ENCODE measurements at regions not wholly inside any gene's neighbourhood (a gene's known extent, or its start where the extent isn't known, plus 50 kb on each side); places are given as distances from the start of the nearest gene placed in this dataset.

DNA sequence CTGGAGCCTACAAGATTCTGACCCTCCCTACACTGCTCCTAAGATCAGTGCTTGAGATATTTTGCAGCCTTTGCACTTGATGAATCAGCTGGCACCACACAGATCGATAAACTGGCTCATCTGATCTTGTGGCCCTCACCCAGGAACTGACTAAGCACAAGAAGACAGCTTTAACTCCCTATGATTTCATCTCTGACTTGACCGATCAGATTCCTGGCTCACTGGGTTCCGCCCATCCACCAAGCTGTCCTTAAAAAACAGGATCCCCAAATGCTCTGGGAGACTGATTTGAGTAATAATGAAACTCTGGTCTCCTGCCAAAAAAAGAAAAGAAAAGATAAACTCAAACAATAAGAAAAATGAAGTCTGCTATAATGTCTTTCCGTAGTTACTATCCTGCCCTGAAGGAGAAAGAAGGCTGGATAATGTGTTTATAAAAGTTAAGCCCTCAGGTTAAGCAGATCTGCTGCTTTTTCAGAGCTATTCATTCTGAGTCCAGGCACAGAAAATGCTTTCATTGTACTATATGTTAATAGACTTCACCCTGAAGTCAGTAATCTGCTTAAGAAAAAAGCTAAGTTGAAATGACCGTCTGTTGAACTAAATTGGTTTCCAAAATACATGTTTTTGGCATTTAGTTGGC lies 795.2 kb downstream of the TRIML1 start:
- Histone ChIP-seq H3K9me3 (no peaks in the 10 kb centered on the region), H3K27ac (no peak overlapping the region), H3K36me3 (no peaks in the 10 kb centered on the region), H3K4me3 (no peak overlapping the region), H3K27me3 (no peaks in the 10 kb centered on the region), H3K4me1 (no peaks in the 10 kb centered on the region)
- DNase-seq, result no peak
- TF ChIP-seq, protein P1, sequence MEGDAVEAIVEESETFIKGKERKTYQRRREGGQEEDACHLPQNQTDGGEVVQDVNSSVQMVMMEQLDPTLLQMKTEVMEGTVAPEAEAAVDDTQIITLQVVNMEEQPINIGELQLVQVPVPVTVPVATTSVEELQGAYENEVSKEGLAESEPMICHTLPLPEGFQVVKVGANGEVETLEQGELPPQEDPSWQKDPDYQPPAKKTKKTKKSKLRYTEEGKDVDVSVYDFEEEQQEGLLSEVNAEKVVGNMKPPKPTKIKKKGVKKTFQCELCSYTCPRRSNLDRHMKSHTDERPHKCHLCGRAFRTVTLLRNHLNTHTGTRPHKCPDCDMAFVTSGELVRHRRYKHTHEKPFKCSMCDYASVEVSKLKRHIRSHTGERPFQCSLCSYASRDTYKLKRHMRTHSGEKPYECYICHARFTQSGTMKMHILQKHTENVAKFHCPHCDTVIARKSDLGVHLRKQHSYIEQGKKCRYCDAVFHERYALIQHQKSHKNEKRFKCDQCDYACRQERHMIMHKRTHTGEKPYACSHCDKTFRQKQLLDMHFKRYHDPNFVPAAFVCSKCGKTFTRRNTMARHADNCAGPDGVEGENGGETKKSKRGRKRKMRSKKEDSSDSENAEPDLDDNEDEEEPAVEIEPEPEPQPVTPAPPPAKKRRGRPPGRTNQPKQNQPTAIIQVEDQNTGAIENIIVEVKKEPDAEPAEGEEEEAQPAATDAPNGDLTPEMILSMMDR (IDR thresholded peaks at IDR 0.05), result no peak
- intact Hi-C loops (cut with DNase I; ENCODE audit: low total_unique reads), result no loop called here

DNA sequence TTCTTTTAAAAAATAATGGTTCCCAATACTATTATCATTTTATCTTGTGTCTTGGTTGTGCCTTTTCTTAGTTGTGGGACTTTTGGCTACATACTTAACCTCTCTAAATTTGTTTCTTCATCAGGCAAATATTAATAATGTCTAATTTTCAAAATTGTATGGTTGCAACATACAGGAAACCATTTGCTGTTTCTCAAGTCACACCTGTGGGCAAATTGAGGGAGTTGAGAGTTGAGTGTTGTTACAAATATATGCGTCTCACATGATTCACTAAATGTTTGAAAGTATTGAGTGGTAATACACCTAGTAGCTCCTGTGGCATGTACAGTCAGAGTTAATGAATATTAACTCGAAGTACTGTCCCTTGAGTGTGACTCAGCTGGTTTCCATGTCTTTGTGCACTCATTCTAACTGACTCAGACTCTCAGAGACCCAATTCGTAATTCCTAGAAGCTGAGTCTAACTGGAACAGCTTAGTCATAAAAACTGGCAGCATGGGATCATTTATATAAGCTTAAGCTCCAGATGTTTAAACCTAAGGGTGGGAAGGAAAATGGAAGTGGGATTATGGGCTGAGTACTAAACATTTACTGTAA lies 802.4 kb downstream of the TRIML1 start:
- no peak overlapping the region for H3K4me3 ChIP-seq
- TF ChIP-seq, protein P1 (IDR thresholded peaks at IDR 0.05), result no peak
- H3K27me3 ChIP-seq, result no peaks in the 10 kb centered on the region
- no peak overlapping the region for H3K27ac ChIP-seq
- no peaks in the 10 kb centered on the region for H3K9me3 ChIP-seq
- DNase-seq, result no peak
- H3K36me3 ChIP-seq, result no peaks in the 10 kb centered on the region
- no peaks in the 10 kb centered on the region for H3K4me1 ChIP-seq
- intact Hi-C loops (cut with DNase I; ENCODE audit: low total_unique reads), result no loop called here

DNA sequence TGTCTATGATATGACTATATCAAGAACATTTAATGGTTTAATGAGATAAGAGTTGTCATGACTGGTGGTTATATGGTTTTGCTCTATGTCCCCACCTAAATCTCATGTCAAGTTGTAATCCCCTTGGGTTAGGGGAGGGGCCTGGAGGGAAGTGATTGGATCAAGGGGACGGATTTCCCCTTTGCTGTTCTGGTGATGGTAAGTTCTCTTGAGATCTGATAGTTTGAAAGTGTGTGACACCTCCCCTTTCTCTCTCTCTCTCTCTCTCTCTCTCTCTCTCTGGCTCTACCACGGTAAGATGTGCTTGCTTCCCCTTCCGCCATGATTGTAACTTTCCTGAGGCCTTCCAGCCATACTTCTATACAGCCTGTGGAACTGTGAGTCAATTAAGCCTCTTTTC lies 803.4 kb downstream of the TRIML1 start:
- TF ChIP-seq, protein P1 (IDR thresholded peaks at IDR 0.05), result no peak
- H3K4me3 ChIP-seq, result no peak overlapping the region
- no peaks in the 10 kb centered on the region for H3K36me3 ChIP-seq
- no peaks in the 10 kb centered on the region for H3K27me3 ChIP-seq
- intact Hi-C loops (cut with DNase I; ENCODE audit: low total_unique reads), result no loop called here
- no peak for DNase-seq
- H3K4me1 ChIP-seq, result no peaks in the 10 kb centered on the region
- H3K9me3 ChIP-seq, result no peaks in the 10 kb centered on the region
- H3K27ac ChIP-seq, result no peak overlapping the region

DNA sequence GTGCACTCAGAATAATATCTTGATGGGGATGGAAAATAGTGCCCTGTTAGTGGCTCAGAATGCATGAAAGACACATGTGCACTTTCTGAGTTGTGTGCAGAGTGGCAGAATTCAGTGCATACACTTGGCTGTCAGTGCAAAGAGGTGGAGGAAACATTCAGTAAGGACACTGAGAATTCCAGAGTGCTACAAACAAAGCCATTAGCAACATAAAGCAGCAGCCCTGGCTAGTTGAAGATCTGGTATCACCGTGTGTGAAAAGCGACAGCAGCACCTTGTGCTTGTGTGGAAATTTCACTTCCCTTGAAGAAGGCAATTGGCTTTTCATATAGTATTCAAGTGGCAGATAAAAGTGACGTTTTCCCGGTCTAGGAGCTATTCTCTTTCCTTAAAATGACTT lies 810.4 kb downstream of the TRIML1 start:
- H3K27ac ChIP-seq, result no peak overlapping the region
- TF ChIP-seq, protein P1 (IDR thresholded peaks at IDR 0.05), result no peak
- no peaks in the 10 kb centered on the region for H3K9me3 ChIP-seq
- no peak for DNase-seq
- H3K4me3 ChIP-seq, result no peak overlapping the region
- intact Hi-C loops (cut with DNase I; ENCODE audit: low total_unique reads), result no loop called here
- H3K27me3 ChIP-seq, result no peaks in the 10 kb centered on the region
- H3K4me1 ChIP-seq, result no peaks in the 10 kb centered on the region
- H3K36me3 ChIP-seq, result no peaks in the 10 kb centered on the region

DNA sequence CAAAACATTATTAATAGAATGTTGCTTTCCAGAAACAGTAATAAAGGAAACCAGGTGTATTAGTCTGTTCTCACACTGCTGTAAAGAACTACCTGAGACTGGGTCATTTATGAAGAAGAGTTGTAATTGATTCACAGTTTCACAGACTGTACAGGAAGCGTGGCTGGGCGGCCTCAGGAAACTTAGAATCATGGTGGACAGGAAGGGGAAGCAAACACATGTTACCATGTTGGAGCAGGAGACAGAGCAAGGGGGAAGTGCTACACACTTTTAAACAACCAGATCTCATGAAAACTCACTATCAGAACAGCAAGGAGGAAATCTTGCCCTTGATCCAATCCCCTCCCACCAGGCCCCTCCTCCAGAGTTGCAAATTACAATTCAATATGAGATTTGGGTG lies 815.8 kb downstream of the TRIML1 start:
- intact Hi-C loops (cut with DNase I; ENCODE audit: low total_unique reads), result no loop called here
- Histone ChIP-seq H3K27me3 (no peaks in the 10 kb centered on the region), H3K9me3 (no peaks in the 10 kb centered on the region), H3K4me3 (no peak overlapping the region), H3K27ac (no peak overlapping the region), H3K4me1 (no peaks in the 10 kb centered on the region), H3K36me3 (no peaks in the 10 kb centered on the region)
- no peak for DNase-seq
- TF ChIP-seq, protein P1 (IDR thresholded peaks at IDR 0.05), result no peak
